ENCODE measurements at regions not wholly inside any gene's neighbourhood (a gene's known extent, or its start where the extent isn't known, plus 50 kb on each side); places are given as distances from the start of the nearest gene placed in this dataset.

- no peak overlapping the region for H3K9ac ChIP-seq (ENCODE audit: low read length in 3 of 3)
- H3K4me3 ChIP-seq (ENCODE audit: low read length in 3 of 3) = no peak overlapping the region
- H3K4me1 ChIP-seq (ENCODE audit: control insufficient read depth in 2 of 3, insufficient read depth in 2 of 3, low read depth in 1 of 3, low read length in 3 of 3) = no peaks in the 10 kb centered on the region
- TF ChIP-seq CTCF (IDR thresholded peaks at IDR 0.05; ENCODE audit: borderline replicate concordance, extremely low read depth, insufficient read depth) = no peak
- no peaks in the 10 kb centered on the region for H3K36me3 ChIP-seq (ENCODE audit: control insufficient read depth in 2 of 3, insufficient read depth in 3 of 3, low read length in 3 of 3)
- H3K27ac ChIP-seq (ENCODE audit: low read depth in 2 of 2, low read length in 2 of 2) = no peak overlapping the region
- H3K9me3 ChIP-seq (ENCODE audit: control insufficient read depth in 2 of 3, insufficient read depth in 1 of 3, low read length in 3 of 3) = no peaks in the 10 kb centered on the region
- H3K27me3 ChIP-seq (ENCODE audit: control insufficient read depth, insufficient read depth, low read length) = no peaks in the 10 kb centered on the region
- FAIRE-seq (no peak), DNase-seq (peak in 1 of 5 donors; percentile 24)
- intact Hi-C loops (cut with DNase I) = no loop called here
Measured at GRCh38 chr6:122081921-122082320, 317.5 kb upstream of the HSF2 start.

DNA sequence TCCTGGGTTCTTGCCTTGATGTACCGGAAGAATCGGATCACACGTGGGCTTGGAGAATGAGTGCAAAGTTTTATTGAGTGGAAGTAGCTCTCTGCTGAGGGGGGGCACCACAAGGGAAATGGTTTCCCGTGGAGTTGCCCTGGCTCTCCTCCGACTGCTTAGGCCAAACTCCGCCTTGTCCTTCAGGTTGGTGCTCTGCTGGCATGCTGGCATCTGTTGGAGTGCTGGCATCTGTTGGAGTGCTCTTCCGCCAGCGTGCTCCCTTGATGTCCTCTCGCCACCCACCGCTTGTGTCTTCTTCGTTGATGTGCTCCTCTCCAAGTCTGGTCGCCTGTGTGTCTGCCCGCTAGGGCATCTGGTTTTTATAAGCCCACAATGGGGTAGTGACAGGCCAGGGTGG, 317.1 kb upstream of the HSF2 start:
- no peaks in the 10 kb centered on the region for H3K9me3 ChIP-seq (ENCODE audit: control insufficient read depth in 2 of 3, insufficient read depth in 1 of 3, low read length in 3 of 3)
- intact Hi-C loops (cut with DNase I) = no loop called here
- no peak for TF ChIP-seq CTCF (IDR thresholded peaks at IDR 0.05; ENCODE audit: borderline replicate concordance, extremely low read depth, insufficient read depth)
- no peak for DNase-seq
- no peaks in the 10 kb centered on the region for H3K27me3 ChIP-seq (ENCODE audit: control insufficient read depth, insufficient read depth, low read length)
- H3K4me3 ChIP-seq (ENCODE audit: low read length in 3 of 3) = no peak overlapping the region
- no peak overlapping the region for H3K27ac ChIP-seq (ENCODE audit: low read depth in 2 of 2, low read length in 2 of 2)
- H3K9ac ChIP-seq (ENCODE audit: low read length in 3 of 3) = no peak overlapping the region
- H3K36me3 ChIP-seq (ENCODE audit: control insufficient read depth in 2 of 3, insufficient read depth in 3 of 3, low read length in 3 of 3) = no peaks in the 10 kb centered on the region
- no peaks in the 10 kb centered on the region for H3K4me1 ChIP-seq (ENCODE audit: control insufficient read depth in 2 of 3, insufficient read depth in 2 of 3, low read depth in 1 of 3, low read length in 3 of 3)
- no peak for FAIRE-seq

DNA sequence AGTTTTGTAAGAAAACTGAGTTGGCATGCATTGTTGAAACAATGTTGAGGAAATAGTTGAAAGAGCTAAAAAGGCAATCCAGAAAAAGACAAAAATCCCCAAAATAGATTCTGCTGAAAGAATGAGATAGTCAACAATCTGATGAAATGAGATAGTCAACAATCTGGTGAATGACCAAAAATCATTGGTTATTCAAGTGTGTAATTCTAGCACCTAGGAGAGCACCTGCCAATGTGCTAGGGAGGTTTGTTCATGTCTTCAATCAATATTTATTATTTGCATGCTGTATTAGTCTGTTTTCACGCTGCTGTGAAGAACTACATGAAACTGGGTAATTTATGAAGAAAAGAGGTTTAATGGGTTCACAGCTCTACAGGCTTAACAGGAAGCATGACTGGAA, 307.1 kb upstream of the HSF2 start:
- intact Hi-C loops (cut with DNase I) = no loop called here
- no peaks in the 10 kb centered on the region for H3K4me1 ChIP-seq (ENCODE audit: control insufficient read depth in 2 of 3, insufficient read depth in 2 of 3, low read depth in 1 of 3, low read length in 3 of 3)
- TF ChIP-seq CTCF (IDR thresholded peaks at IDR 0.05; ENCODE audit: borderline replicate concordance, extremely low read depth, insufficient read depth) = no peak
- no peak for DNase-seq
- H3K9ac ChIP-seq (ENCODE audit: low read length in 3 of 3) = no peak overlapping the region
- FAIRE-seq = no peak
- H3K36me3 ChIP-seq (ENCODE audit: control insufficient read depth in 2 of 3, insufficient read depth in 3 of 3, low read length in 3 of 3) = no peaks in the 10 kb centered on the region
- no peaks in the 10 kb centered on the region for H3K27me3 ChIP-seq (ENCODE audit: control insufficient read depth, insufficient read depth, low read length)
- no peaks in the 10 kb centered on the region for H3K9me3 ChIP-seq (ENCODE audit: control insufficient read depth in 2 of 3, insufficient read depth in 1 of 3, low read length in 3 of 3)
- no peak overlapping the region for H3K4me3 ChIP-seq (ENCODE audit: low read length in 3 of 3)
- H3K27ac ChIP-seq (ENCODE audit: low read depth in 2 of 2, low read length in 2 of 2) = no peak overlapping the region

GRCh38 chr6:122098201-122098678, 301.2 kb upstream of the HSF2 start:
- Histone ChIP-seq H3K9ac (ENCODE audit: low read length in 3 of 3) (no peak overlapping the region), H3K4me1 (ENCODE audit: control insufficient read depth in 2 of 3, insufficient read depth in 2 of 3, low read depth in 1 of 3, low read length in 3 of 3) (no peaks in the 10 kb centered on the region), H3K4me3 (ENCODE audit: low read length in 3 of 3) (no peak overlapping the region), H3K27ac (ENCODE audit: low read depth in 2 of 2, low read length in 2 of 2) (no peak overlapping the region), H3K36me3 (ENCODE audit: control insufficient read depth in 2 of 3, insufficient read depth in 3 of 3, low read length in 3 of 3) (no peaks in the 10 kb centered on the region), H3K9me3 (ENCODE audit: control insufficient read depth in 2 of 3, insufficient read depth in 1 of 3, low read length in 3 of 3) (no peaks in the 10 kb centered on the region), H3K27me3 (ENCODE audit: control insufficient read depth, insufficient read depth, low read length) (no peaks in the 10 kb centered on the region)
- no peak for DNase-seq
- FAIRE-seq = no peak
- intact Hi-C loops (cut with DNase I) = no loop called here
- TF ChIP-seq CTCF (IDR thresholded peaks at IDR 0.05; ENCODE audit: borderline replicate concordance, extremely low read depth, insufficient read depth) = no peak
